Colonic mucosa (tissue), 4 donors: ENCODE measurements at regions not wholly inside any gene's neighbourhood (a gene's known extent, or its start where the extent isn't known, plus 50 kb on each side); places are given as distances from the start of the nearest gene placed in this dataset.

Experiments
- DNase-seq: peaks from one replicate; pipeline ENCODE4 v3.0.0-alpha.2; 2020
- H3K27ac ChIP-seq: fragments of 200-600 bp; one replicate; pipeline ENCODE4 v1.8.0; 2021
- H3K27me3 ChIP-seq: fragments of 200-600 bp; one replicate; pipeline ENCODE4 v1.8.0; 2021
- H3K36me3 ChIP-seq: fragments of 200-600 bp; one replicate; pipeline ENCODE4 v1.8.0; 2021
- H3K4me1 ChIP-seq: fragments of 200-600 bp; one replicate; pipeline ENCODE4 v1.8.0; 2021; ENCODE audit warnings: mild to moderate bottlenecking
- H3K4me3 ChIP-seq: fragments of 200-600 bp; one replicate; pipeline ENCODE4 v1.8.0; 2021
- H3K9ac ChIP-seq, 2 donors: one replicate each; pipeline ENCODE4 v1.7.0; 2013; ENCODE audit warnings: control low read depth in 2 of 2, low read depth in 2 of 2, low read length in 2 of 2
- H3K9me3 ChIP-seq: fragments of 200-600 bp; one replicate; pipeline ENCODE4 v1.8.0; 2021
- CTCF ChIP-seq: fragments of 200-600 bp; IDR thresholded peaks from one replicate; pipeline ENCODE4 v1.8.0; 2022; ENCODE audit warnings: antibody characterized with exemption, mild to moderate bottlenecking
- intact Hi-C: fragments of 100-400 bp; cut with DNase I; formaldehyde crosslinking; loops from one replicate; pipeline ENCODE4 v1.14.1; 2022
- donor health status: healthy.
- donor health status: DM: no; HTN: no; CAD: no.
- donor health status: DM: no; HTN: no; CAD: no.

GRCh38 chr7:109757713-109758112, 1188.0 kb downstream of the DNAJB9 start:
- Histone ChIP-seq H3K4me1 (no peaks in the 10 kb centered on the region), H3K9ac (no peak overlapping the region), H3K27me3 (no peaks in the 10 kb centered on the region), H3K36me3 (no peaks in the 10 kb centered on the region), H3K27ac (no peak overlapping the region), H3K9me3 (no peaks in the 10 kb centered on the region), H3K4me3 (no peak overlapping the region)
- intact Hi-C loops = no loop called here
- no peak for DNase-seq
- no peak for TF ChIP-seq CTCF

- Histone ChIP-seq H3K4me3 (no peak overlapping the region), H3K9me3 (no peaks in the 10 kb centered on the region), H3K27ac (no peak overlapping the region), H3K36me3 (no peaks in the 10 kb centered on the region), H3K9ac (no peak overlapping the region), H3K27me3 (no peaks in the 10 kb centered on the region), H3K4me1 (no peaks in the 10 kb centered on the region)
- intact Hi-C loops = no loop called here
- TF ChIP-seq CTCF = no peak
- no peak for DNase-seq
These were observed 1193.9 kb downstream of the DNAJB9 start for GRCh38 chr7:109763611-109764010.

- DNase-seq = no peak
- intact Hi-C loops = no loop called here
- Histone ChIP-seq H3K9ac (no peak overlapping the region), H3K9me3 (no peaks in the 10 kb centered on the region), H3K4me1 (no peaks in the 10 kb centered on the region), H3K36me3 (no peaks in the 10 kb centered on the region), H3K27me3 (no peaks in the 10 kb centered on the region), H3K27ac (no peak overlapping the region), H3K4me3 (no peak overlapping the region)
- TF ChIP-seq CTCF = no peak
These were observed 1202.5 kb downstream of the DNAJB9 start for GRCh38 chr7:109772161-109772560.

- Histone ChIP-seq H3K4me3 (no peak overlapping the region), H3K4me1 (no peaks in the 10 kb centered on the region), H3K9me3 (no peaks in the 10 kb centered on the region), H3K27ac (no peak overlapping the region), H3K36me3 (no peaks in the 10 kb centered on the region), H3K9ac (no peak overlapping the region), H3K27me3 (no peaks in the 10 kb centered on the region)
- no peak for DNase-seq
- TF ChIP-seq CTCF = no peak
- intact Hi-C loops = no loop called here
These were observed 1213.1 kb downstream of the DNAJB9 start for GRCh38 chr7:109782806-109783205.

GRCh38 chr7:109806548-109806947, 1236.9 kb downstream of the DNAJB9 start:
- H3K9me3 ChIP-seq = no peaks in the 10 kb centered on the region
- intact Hi-C loops = no loop called here
- no peak for DNase-seq

More at GRCh38 chr7:109806548-109806947, 1236.9 kb downstream of the DNAJB9 start:
- H3K9ac ChIP-seq = no peak overlapping the region
- H3K27ac ChIP-seq = no peak overlapping the region
- no peaks in the 10 kb centered on the region for H3K4me1 ChIP-seq
- no peaks in the 10 kb centered on the region for H3K36me3 ChIP-seq
- no peak overlapping the region for H3K4me3 ChIP-seq
- no peaks in the 10 kb centered on the region for H3K27me3 ChIP-seq
- TF ChIP-seq CTCF = no peak
